SK-N-SH (cell line): ENCODE measurements at regions not wholly inside any gene's neighbourhood (a gene's known extent, or its start where the extent isn't known, plus 50 kb on each side); places are given as distances from the start of the nearest gene placed in this dataset.

Source experiments
- CTCF ChIA-PET: fragments of 300-600, 350-600 bp; formaldehyde crosslinking; extraction: SDS; loops from one replicate; lab custom pipeline; 2021; lab: Yijun Ruan, JAX
- POLR2A ChIA-PET: fragments of 350-600 bp; sonication (Branson Sonifier 250); formaldehyde crosslinking; extraction: SDS; loops from one replicate; lab custom pipeline; 2020; ENCODE audit warnings: antibody characterized with exemption, inconsistent platforms; lab: Yijun Ruan, JAX
- DNase-seq: peaks from one replicate; pipeline ENCODE4 v3.0.0; 2012
- H2AFZ ChIP-seq: fragments of 200-600 bp; sonication (generic); 2 replicates; pipeline ENCODE4 v1.8.1; 2016; ENCODE audit warnings: antibody characterized with exemption, mild to moderate bottlenecking, low read depth
- H3F3A ChIP-seq: fragments of 200-600 bp; sonication (generic); replicated peaks from 2 replicates; pipeline ENCODE3; 2016; ENCODE audit warnings: antibody characterized with exemption, mild to moderate bottlenecking; ENCODE audit not compliant: insufficient read depth
- H3K27ac ChIP-seq, 2 experiments: fragments of 200-500 bp in 1 of 2; fragments of 200-600 bp in 1 of 2; sonication (Bioruptor generic) in 1 of 2; sonication (generic), shearing (Covaris generic) in 1 of 2; 2 replicates each; pipeline versions ENCODE4 v1.5.1 to v1.6.1; 2014 to 2016; ENCODE audit warnings: low read depth in 2 of 2, inconsistent platforms in 1 of 2, low read length in 1 of 2, mild to moderate bottlenecking in 1 of 2, mixed read lengths in 1 of 2
- H3K27me3 ChIP-seq: fragments of 200-600 bp; sonication (generic), shearing (Covaris generic); 2 replicates; pipeline ENCODE4 v1.6.1; 2016; ENCODE audit warnings: mixed run types; ENCODE audit not compliant: insufficient read depth
- H3K36me3 ChIP-seq, 2 experiments: fragments of 200-500 bp in 1 of 2; fragments of 200-600 bp in 1 of 2; sonication (Bioruptor generic) in 1 of 2; sonication (generic) in 1 of 2; replicated peaks in 1 of 2; 2 replicates each; pipeline versions ENCODE3 to v1.5.1; 2014 to 2016; ENCODE audit warnings: low read length in 1 of 2, mild to moderate bottlenecking in 1 of 2; ENCODE audit not compliant: insufficient read depth in 2 of 2, control insufficient read depth in 1 of 2
- H3K4me1 ChIP-seq, 2 experiments: fragments of 200-500 bp in 1 of 2; fragments of 200-600 bp in 1 of 2; sonication (Bioruptor generic) in 1 of 2; sonication (generic), shearing (Covaris generic) in 1 of 2; 2 replicates each; pipeline versions ENCODE4 v1.5.1 to v1.6.1; 2014 to 2016; ENCODE audit warnings: low read depth in 1 of 2, low read length in 1 of 2, mixed run types in 1 of 2; ENCODE audit not compliant: insufficient read depth in 2 of 2, control insufficient read depth in 1 of 2
- H3K4me2 ChIP-seq: fragments of 200-600 bp; sonication (generic), shearing (Covaris generic); 2 replicates; pipeline ENCODE4 v1.6.1; 2017; ENCODE audit warnings: mixed run types
- H3K4me3 ChIP-seq, 2 experiments: fragments of 200-500 bp in 1 of 2; fragments of 200-600 bp in 1 of 2; sonication (Bioruptor generic) in 1 of 2; sonication (generic), shearing (Covaris generic) in 1 of 2; 2 replicates each; pipeline versions ENCODE4 v1.5.1 to v1.8.1; 2014 to 2016; ENCODE audit warnings: low read depth in 2 of 2, inconsistent platforms in 1 of 2, low read length in 1 of 2, mild to moderate bottlenecking in 1 of 2, mixed read lengths in 1 of 2, moderate library complexity in 1 of 2
- H3K79me2 ChIP-seq: fragments of 200-600 bp; sonication (generic); 2 replicates; pipeline ENCODE4 v1.8.1; 2017; ENCODE audit warnings: mild to moderate bottlenecking; ENCODE audit not compliant: insufficient read depth
- H3K9ac ChIP-seq: fragments of 200-600 bp; sonication (generic); 2 replicates; pipeline ENCODE4 v1.6.1; 2017; ENCODE audit warnings: mixed run types
- H3K9me2 ChIP-seq: fragments of 200-600 bp; sonication (generic); 2 replicates; pipeline ENCODE4 v1.6.1; 2017; ENCODE audit warnings: mixed run types
- H3K9me3 ChIP-seq: fragments of 200-600 bp; sonication (generic); 2 replicates; pipeline ENCODE4 v1.6.1; 2017; ENCODE audit warnings: mixed run types, mild to moderate bottlenecking, moderate library complexity
- H4K20me1 ChIP-seq: fragments of 200-600 bp; sonication (generic); 2 replicates; pipeline ENCODE4 v1.6.1; 2017; ENCODE audit warnings: mild to moderate bottlenecking, mixed run types; ENCODE audit not compliant: insufficient read depth
- ELF1 ChIP-seq: IDR thresholded peaks from 2 replicates; pipeline ENCODE4 v1.4.0; 2012
- EP300 ChIP-seq, 2 experiments: IDR thresholded peaks; 2 replicates each; pipeline versions ENCODE4 v1.4.0 to v1.6.1; 2012; ENCODE audit warnings: borderline replicate concordance in 1 of 2, low read depth in 1 of 2, low read length in 1 of 2
- EZH2phosphoT487 ChIP-seq: fragments of 200-600 bp; sonication (generic); IDR thresholded peaks from 2 replicates; pipeline ENCODE4 v1.6.1; 2017; ENCODE audit warnings: low read depth, mixed run types, mild to moderate bottlenecking, antibody characterized with exemption, moderate library complexity, borderline replicate concordance
- FOSL2 ChIP-seq: IDR thresholded peaks from 2 replicates; pipeline ENCODE4 v1.4.0; 2012; ENCODE audit warnings: low read depth, mild to moderate bottlenecking, moderate library complexity, borderline replicate concordance
- FOXJ3 ChIP-seq: sonication (generic); formaldehyde crosslinking; IDR thresholded peaks from 2 replicates; pipeline ENCODE4 v1.5.1; 2020; ENCODE audit warnings: mild to moderate bottlenecking, missing genetic modification reagents
- GABPA ChIP-seq: IDR thresholded peaks from 2 replicates; pipeline ENCODE4 v1.4.0; 2012; ENCODE audit warnings: low read depth, mild to moderate bottlenecking
- GATA2 ChIP-seq: sonication (generic); formaldehyde crosslinking; IDR thresholded peaks from 2 replicates; pipeline ENCODE4 v1.5.0; 2020; ENCODE audit warnings: mild to moderate bottlenecking, missing genetic modification reagents
- IRF3 ChIP-seq: fragments of 150-350 bp; IDR thresholded peaks from 2 replicates; pipeline ENCODE4 v1.6.1; 2016; ENCODE audit warnings: mild to moderate bottlenecking, low read depth, low read length
- MAX ChIP-seq: IDR thresholded peaks from 2 replicates; pipeline ENCODE4 v1.4.0; 2012; ENCODE audit warnings: low read depth
- MXI1 ChIP-seq: IDR thresholded peaks from 2 replicates; pipeline ENCODE4 v1.6.1; 2012; ENCODE audit warnings: mild to moderate bottlenecking, low read depth, low read length, improper control_type of control experiment
- NFIC ChIP-seq: IDR thresholded peaks from 2 replicates; pipeline ENCODE4 v1.4.0; 2012; ENCODE audit warnings: borderline replicate concordance
- POLR2AphosphoS5 ChIP-seq: IDR thresholded peaks from 2 replicates; pipeline ENCODE4 v1.6.1; 2012; ENCODE audit warnings: low read depth, low read length
- RCOR1 ChIP-seq: fragments of 150-350 bp; IDR thresholded peaks from 2 replicates; pipeline ENCODE4 v1.6.1; 2017; ENCODE audit warnings: antibody characterized with exemption, low read length
- REST ChIP-seq: IDR thresholded peaks from 2 replicates; pipeline ENCODE4 v1.6.1; 2012; ENCODE audit warnings: mild to moderate bottlenecking, low read depth, low read length, moderate library complexity
- RFX5 ChIP-seq: IDR thresholded peaks from 2 replicates; pipeline ENCODE4 v1.6.1; 2012; ENCODE audit warnings: mild to moderate bottlenecking, improper control_type of control experiment, low read length
- TAF1 ChIP-seq: IDR thresholded peaks from 2 replicates; pipeline ENCODE4 v1.6.1; 2012; ENCODE audit warnings: low read depth, mild to moderate bottlenecking, low read length, moderate library complexity, borderline replicate concordance
- TCF12 ChIP-seq: IDR thresholded peaks from 2 replicates; pipeline ENCODE4 v1.4.0; 2012
- TEAD4 ChIP-seq: IDR thresholded peaks from 2 replicates; pipeline ENCODE4 v1.4.0; 2012; ENCODE audit warnings: mild to moderate bottlenecking, borderline replicate concordance; ENCODE audit not compliant: insufficient read depth
- USF2 ChIP-seq: fragments of 150-350 bp; IDR thresholded peaks from 2 replicates; pipeline ENCODE4 v1.6.1; 2017; ENCODE audit warnings: antibody characterized with exemption, low read length, low read depth, borderline replicate concordance
- YY1 ChIP-seq: IDR thresholded peaks from 2 replicates; pipeline ENCODE4 v1.4.0; 2012; ENCODE audit warnings: low read depth, mild to moderate bottlenecking
- ZBTB33 ChIP-seq: IDR thresholded peaks from 2 replicates; pipeline ENCODE4 v1.4.0; 2012; ENCODE audit warnings: low read depth, borderline replicate concordance
- WGBS: methylation state at CpG from one replicate; pipeline ENCODE4 v1.1.6; 2017; ENCODE audit warnings: low lambda C conversion rate; 5-methylcytosine and 5-hydroxymethylcytosine counted together

- TF ChIP-seq GATA2 (CRISPR knock-in tag) = no peak
- TF ChIP-seq POLR2AphosphoS5 = no peak
- no peak for TF ChIP-seq MAX
- TF ChIP-seq EP300 (IDR thresholded peaks at IDR 0.05; ENCODE audit: borderline replicate concordance in 1 of 2, low read depth in 1 of 2, low read length in 1 of 2) = no peak
- TF ChIP-seq FOXJ3 (CRISPR knock-in tag) = no peak
- no peak for TF ChIP-seq TAF1
- TF ChIP-seq TCF12 = no peak
- no peak for TF ChIP-seq TEAD4
- TF ChIP-seq ZBTB33 = no peak
- no peak for TF ChIP-seq NFIC
- TF ChIP-seq ELF1 = no peak
- TF ChIP-seq RFX5 = no peak
- no peak for TF ChIP-seq RCOR1
Observed at GRCh38 chr14:24725311-24725710, 91.3 kb upstream of the GZMB start (continued).

GRCh38 chr14:24721775-24722174, 87.8 kb upstream of the GZMB start:
- Histone ChIP-seq H3K79me2 (no peaks in the 10 kb centered on the region), H3K4me2 (no peak overlapping the region), H3K9me3 (no peaks in the 10 kb centered on the region), H3K27me3 (no peaks in the 10 kb centered on the region), H3F3A (no peaks in the 10 kb centered on the region), H3K36me3 (no peaks in the 10 kb centered on the region), H3K4me1 (no peaks in the 10 kb centered on the region), H3K9me2 (no peaks in the 10 kb centered on the region), H4K20me1 (no peaks in the 10 kb centered on the region), H2AFZ (no peak overlapping the region), H3K9ac (no peak overlapping the region), H3K4me3 (no peak overlapping the region), H3K27ac (no peak overlapping the region)
- DNase-seq = no peak
- 3% methylated on average over 3 of the region's 3 CpGs for WGBS
- ChIA-PET POLR2A (no interaction called here), CTCF (interaction anchor here (10.1 kb wide), 1 partner anchor 11 kb away, joined by 59 read pairs; no protein-coding TSS in a partner anchor)
- TF ChIP-seq FOSL2 = no peak
- no peak for TF ChIP-seq MXI1
- no peak for TF ChIP-seq GATA2 (CRISPR knock-in tag)
- TF ChIP-seq RFX5 = no peak
- TF ChIP-seq TCF12 = no peak
- TF ChIP-seq YY1 = no peak
- no peak for TF ChIP-seq EZH2phosphoT487
- no peak for TF ChIP-seq ZBTB33
- no peak for TF ChIP-seq GABPA
- TF ChIP-seq EP300 (IDR thresholded peaks at IDR 0.05; ENCODE audit: borderline replicate concordance in 1 of 2, low read depth in 1 of 2, low read length in 1 of 2) = no peak
- no peak for TF ChIP-seq POLR2AphosphoS5
- no peak for TF ChIP-seq REST
- no peak for TF ChIP-seq USF2
- no peak for TF ChIP-seq MAX
- no peak for TF ChIP-seq IRF3
